ENCODE measurements at regions not wholly inside any gene's neighbourhood (a gene's known extent, or its start where the extent isn't known, plus 50 kb on each side); places are given as distances from the start of the nearest gene placed in this dataset.

DNA sequence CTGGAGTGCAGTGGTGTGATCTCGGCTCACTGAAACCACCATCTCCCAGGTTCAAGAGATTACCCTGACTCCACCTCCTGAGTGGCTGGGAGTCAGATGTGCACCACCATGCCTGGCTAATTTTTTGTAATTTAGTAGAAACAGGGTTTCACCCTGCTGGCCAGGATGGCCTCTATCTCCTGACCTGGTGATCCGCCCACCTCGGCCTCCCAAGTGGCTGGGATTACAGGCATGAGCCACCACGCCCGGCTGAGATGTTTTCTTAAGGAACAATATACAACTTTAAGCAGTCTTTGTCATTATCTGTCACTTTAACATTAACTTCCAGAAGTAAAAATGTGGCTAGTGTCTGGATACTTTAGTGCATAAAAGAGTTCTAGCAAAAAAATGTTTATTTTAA lies 272.6 kb upstream of the FAT3 start (continued):
- TF ChIP-seq, protein P1, sequence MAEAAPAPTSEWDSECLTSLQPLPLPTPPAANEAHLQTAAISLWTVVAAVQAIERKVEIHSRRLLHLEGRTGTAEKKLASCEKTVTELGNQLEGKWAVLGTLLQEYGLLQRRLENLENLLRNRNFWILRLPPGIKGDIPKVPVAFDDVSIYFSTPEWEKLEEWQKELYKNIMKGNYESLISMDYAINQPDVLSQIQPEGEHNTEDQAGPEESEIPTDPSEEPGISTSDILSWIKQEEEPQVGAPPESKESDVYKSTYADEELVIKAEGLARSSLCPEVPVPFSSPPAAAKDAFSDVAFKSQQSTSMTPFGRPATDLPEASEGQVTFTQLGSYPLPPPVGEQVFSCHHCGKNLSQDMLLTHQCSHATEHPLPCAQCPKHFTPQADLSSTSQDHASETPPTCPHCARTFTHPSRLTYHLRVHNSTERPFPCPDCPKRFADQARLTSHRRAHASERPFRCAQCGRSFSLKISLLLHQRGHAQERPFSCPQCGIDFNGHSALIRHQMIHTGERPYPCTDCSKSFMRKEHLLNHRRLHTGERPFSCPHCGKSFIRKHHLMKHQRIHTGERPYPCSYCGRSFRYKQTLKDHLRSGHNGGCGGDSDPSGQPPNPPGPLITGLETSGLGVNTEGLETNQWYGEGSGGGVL (tag by site-specific recombination; IDR thresholded peaks at IDR 0.05) = no peak
- TF ChIP-seq ZNF404 (tag by site-specific recombination; IDR thresholded peaks at IDR 0.05) = no peak
- TF ChIP-seq KLF8 (tag by site-specific recombination; IDR thresholded peaks at IDR 0.05) = no peak
- TF ChIP-seq, protein P2, sequence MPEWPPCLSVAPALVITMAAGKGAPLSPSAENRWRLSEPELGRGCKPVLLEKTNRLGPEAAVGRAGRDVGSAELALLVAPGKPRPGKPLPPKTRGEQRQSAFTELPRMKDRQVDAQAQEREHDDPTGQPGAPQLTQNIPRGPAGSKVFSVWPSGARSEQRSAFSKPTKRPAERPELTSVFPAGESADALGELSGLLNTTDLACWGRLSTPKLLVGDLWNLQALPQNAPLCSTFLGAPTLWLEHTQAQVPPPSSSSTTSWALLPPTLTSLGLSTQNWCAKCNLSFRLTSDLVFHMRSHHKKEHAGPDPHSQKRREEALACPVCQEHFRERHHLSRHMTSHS (tag by site-specific recombination; IDR thresholded peaks at IDR 0.05) = no peak
- TF ChIP-seq ZNF585B (tag by site-specific recombination; IDR thresholded peaks at IDR 0.05) = no peak
- TF ChIP-seq ZNF664 (tag by site-specific recombination; IDR thresholded peaks at IDR 0.05) = no peak
- no peak for TF ChIP-seq HOXD13 (CRISPR knock-in tag; IDR thresholded peaks at IDR 0.05; ENCODE audit: borderline replicate concordance)
- no peak for TF ChIP-seq GLI4 (tag by site-specific recombination; IDR thresholded peaks at IDR 0.05)
- TF ChIP-seq, protein P3, sequence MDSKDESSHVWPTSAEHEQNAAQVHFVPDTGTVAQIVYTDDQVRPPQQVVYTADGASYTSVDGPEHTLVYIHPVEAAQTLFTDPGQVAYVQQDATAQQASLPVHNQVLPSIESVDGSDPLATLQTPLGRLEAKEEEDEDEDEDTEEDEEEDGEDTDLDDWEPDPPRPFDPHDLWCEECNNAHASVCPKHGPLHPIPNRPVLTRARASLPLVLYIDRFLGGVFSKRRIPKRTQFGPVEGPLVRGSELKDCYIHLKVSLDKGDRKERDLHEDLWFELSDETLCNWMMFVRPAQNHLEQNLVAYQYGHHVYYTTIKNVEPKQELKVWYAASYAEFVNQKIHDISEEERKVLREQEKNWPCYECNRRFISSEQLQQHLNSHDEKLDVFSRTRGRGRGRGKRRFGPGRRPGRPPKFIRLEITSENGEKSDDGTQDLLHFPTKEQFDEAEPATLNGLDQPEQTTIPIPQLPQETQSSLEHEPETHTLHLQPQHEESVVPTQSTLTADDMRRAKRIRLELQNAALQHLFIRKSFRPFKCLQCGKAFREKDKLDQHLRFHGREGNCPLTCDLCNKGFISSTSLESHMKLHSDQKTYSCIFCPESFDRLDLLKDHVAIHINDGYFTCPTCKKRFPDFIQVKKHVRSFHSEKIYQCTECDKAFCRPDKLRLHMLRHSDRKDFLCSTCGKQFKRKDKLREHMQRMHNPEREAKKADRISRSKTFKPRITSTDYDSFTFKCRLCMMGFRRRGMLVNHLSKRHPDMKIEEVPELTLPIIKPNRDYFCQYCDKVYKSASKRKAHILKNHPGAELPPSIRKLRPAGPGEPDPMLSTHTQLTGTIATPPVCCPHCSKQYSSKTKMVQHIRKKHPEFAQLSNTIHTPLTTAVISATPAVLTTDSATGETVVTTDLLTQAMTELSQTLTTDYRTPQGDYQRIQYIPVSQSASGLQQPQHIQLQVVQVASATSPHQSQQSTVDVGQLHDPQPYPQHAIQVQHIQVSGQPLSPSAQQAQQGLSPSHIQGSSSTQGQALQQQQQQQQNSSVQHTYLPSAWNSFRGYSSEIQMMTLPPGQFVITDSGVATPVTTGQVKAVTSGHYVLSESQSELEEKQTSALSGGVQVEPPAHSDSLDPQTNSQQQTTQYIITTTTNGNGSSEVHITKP (tag by site-specific recombination; IDR thresholded peaks at IDR 0.05) = no peak

DNA sequence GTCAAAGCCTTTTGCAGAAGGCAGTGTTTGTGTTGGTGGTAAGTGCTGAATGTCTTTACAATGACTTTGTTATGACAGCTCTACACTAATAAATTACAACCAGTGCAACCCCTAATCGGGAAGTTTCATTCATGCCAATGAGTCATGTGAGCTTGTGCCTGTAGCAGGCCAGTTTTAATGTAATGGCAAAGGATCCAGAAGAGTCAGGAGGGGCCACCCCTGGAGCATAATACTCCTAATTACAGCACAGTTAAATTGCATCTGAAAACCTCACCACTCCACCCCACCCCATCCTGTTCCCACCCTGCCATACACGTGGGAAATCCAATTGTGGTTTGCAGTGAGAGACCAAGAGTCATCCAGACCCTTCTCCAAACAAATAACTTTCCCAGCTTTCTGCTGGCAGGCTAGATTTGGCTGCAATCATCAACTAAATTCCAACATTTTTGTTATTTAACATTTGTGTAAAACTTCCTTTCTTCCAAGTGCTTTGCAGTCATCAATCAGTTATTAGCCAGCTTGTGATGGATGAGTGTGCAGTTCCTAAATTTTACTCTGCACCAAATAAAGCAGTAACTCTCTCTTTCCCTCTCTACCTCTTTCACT lies 277.3 kb upstream of the FAT3 start:
- Histone ChIP-seq H3K36me3 (ENCODE audit: control insufficient read depth in 2 of 2, insufficient read depth in 1 of 2, low read length in 2 of 2) (no peaks in the 10 kb centered on the region), H3K4me3 (ENCODE audit: low read depth, low read length) (no peak overlapping the region), H3K4me1 (ENCODE audit: control insufficient read depth, insufficient read depth, low read length) (peaks cover 6% of the 10 kb centered on the region; the same call in 1 of the 2 replicates), H3K27ac (ENCODE audit: extremely low read depth, low read depth, low read length) (0 out of 2 replicates have a peak overlapping the region, but pooled peaks have one; percentile 5), H3K9me3 (ENCODE audit: control insufficient read depth, insufficient read depth, low read depth, low read length) (no peaks in the 10 kb centered on the region)
- POLR2A ChIA-PET = no interaction called here
- CTCF ChIA-PET = no interaction called here
- TF ChIP-seq HOXA7 (CRISPR knock-in tag; IDR thresholded peaks at IDR 0.05; ENCODE audit: borderline replicate concordance) = no peak
- TF ChIP-seq, protein P4, sequence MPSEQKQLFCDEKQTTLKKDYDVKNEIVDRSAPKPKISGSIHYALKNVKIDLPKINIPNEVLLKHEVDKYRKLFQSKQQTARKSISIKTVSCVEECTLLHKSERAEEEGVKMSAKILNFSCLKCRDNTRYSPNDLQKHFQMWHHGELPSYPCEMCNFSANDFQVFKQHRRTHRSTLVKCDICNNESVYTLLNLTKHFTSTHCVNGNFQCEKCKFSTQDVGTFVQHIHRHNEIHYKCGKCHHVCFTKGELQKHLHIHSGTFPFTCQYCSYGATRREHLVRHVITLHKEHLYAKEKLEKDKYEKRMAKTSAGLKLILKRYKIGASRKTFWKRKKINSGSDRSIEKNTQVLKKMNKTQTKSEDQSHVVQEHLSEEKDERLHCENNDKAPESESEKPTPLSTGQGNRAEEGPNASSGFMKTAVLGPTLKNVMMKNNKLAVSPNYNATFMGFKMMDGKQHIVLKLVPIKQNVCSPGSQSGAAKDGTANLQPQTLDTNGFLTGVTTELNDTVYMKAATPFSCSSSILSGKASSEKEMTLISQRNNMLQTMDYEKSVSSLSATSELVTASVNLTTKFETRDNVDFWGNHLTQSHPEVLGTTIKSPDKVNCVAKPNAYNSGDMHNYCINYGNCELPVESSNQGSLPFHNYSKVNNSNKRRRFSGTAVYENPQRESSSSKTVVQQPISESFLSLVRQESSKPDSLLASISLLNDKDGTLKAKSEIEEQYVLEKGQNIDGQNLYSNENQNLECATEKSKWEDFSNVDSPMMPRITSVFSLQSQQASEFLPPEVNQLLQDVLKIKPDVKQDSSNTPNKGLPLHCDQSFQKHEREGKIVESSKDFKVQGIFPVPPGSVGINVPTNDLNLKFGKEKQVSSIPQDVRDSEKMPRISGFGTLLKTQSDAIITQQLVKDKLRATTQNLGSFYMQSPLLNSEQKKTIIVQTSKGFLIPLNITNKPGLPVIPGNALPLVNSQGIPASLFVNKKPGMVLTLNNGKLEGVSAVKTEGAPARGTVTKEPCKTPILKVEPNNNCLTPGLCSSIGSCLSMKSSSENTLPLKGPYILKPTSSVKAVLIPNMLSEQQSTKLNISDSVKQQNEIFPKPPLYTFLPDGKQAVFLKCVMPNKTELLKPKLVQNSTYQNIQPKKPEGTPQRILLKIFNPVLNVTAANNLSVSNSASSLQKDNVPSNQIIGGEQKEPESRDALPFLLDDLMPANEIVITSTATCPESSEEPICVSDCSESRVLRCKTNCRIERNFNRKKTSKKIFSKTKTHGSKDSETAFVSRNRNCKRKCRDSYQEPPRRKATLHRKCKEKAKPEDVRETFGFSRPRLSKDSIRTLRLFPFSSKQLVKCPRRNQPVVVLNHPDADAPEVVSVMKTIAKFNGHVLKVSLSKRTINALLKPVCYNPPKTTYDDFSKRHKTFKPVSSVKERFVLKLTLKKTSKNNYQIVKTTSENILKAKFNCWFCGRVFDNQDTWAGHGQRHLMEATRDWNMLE (tag by site-specific recombination; conservative IDR thresholded peaks at IDR 0.05; ENCODE audit: low read depth) = no peak
- TF ChIP-seq KLF1 (tag by site-specific recombination; IDR thresholded peaks at IDR 0.05) = peak; percentile 64
- TF ChIP-seq, protein P5, sequence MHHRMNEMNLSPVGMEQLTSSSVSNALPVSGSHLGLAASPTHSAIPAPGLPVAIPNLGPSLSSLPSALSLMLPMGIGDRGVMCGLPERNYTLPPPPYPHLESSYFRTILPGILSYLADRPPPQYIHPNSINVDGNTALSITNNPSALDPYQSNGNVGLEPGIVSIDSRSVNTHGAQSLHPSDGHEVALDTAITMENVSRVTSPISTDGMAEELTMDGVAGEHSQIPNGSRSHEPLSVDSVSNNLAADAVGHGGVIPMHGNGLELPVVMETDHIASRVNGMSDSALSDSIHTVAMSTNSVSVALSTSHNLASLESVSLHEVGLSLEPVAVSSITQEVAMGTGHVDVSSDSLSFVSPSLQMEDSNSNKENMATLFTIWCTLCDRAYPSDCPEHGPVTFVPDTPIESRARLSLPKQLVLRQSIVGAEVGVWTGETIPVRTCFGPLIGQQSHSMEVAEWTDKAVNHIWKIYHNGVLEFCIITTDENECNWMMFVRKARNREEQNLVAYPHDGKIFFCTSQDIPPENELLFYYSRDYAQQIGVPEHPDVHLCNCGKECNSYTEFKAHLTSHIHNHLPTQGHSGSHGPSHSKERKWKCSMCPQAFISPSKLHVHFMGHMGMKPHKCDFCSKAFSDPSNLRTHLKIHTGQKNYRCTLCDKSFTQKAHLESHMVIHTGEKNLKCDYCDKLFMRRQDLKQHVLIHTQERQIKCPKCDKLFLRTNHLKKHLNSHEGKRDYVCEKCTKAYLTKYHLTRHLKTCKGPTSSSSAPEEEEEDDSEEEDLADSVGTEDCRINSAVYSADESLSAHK (tag by site-specific recombination; IDR thresholded peaks at IDR 0.05) = peak; percentile 59
- 0 out of 2 replicates have a peak, but pooled peaks have one; percentile 42 for TF ChIP-seq ZNF660 (tag by site-specific recombination; IDR thresholded peaks at IDR 0.05)
- TF ChIP-seq, protein P6, sequence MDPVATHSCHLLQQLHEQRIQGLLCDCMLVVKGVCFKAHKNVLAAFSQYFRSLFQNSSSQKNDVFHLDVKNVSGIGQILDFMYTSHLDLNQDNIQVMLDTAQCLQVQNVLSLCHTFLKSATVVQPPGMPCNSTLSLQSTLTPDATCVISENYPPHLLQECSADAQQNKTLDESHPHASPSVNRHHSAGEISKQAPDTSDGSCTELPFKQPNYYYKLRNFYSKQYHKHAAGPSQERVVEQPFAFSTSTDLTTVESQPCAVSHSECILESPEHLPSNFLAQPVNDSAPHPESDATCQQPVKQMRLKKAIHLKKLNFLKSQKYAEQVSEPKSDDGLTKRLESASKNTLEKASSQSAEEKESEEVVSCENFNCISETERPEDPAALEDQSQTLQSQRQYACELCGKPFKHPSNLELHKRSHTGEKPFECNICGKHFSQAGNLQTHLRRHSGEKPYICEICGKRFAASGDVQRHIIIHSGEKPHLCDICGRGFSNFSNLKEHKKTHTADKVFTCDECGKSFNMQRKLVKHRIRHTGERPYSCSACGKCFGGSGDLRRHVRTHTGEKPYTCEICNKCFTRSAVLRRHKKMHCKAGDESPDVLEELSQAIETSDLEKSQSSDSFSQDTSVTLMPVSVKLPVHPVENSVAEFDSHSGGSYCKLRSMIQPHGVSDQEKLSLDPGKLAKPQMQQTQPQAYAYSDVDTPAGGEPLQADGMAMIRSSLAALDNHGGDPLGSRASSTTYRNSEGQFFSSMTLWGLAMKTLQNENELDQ (tag by site-specific recombination; IDR thresholded peaks at IDR 0.05; ENCODE audit: low read depth) = no peak
- peak; percentile 75 for TF ChIP-seq ZNF843 (tag by site-specific recombination; IDR thresholded peaks at IDR 0.05)
- TF ChIP-seq, protein P1 (tag by site-specific recombination; IDR thresholded peaks at IDR 0.05) = 0 out of 2 replicates have a peak, but pooled peaks have one; percentile 10
